GM23338 (cell line): ENCODE measurements at regions not wholly inside any gene's neighbourhood (a gene's known extent, or its start where the extent isn't known, plus 50 kb on each side); places are given as distances from the start of the nearest gene placed in this dataset.

Experiments used
- ATAC-seq: fragments of 200-7000 bp; cut with Tn5 transposase; 3 replicates; pipeline ENCODE4 v1.9.1; 2020
- DNase-seq: peaks from one replicate; pipeline ENCODE4 v3.0.0-alpha.2; 2015; ENCODE audit warnings: low spot score
- H2AFZ ChIP-seq: fragments of 200-600 bp; sonication (generic); 2 replicates; pipeline ENCODE4 v1.8.0; 2016; ENCODE audit warnings: antibody characterized with exemption, mild to moderate bottlenecking, moderate library complexity
- H3F3A ChIP-seq: fragments of 200-600 bp; sonication (generic); replicated peaks from 2 replicates; pipeline ENCODE4 v1.8.0; 2017; ENCODE audit warnings: antibody characterized with exemption, mixed run types, low read depth
- H3K27ac ChIP-seq: fragments of 200-600 bp; sonication (generic); 2 replicates; pipeline ENCODE4 v1.6.1; 2016; ENCODE audit warnings: low read depth
- H3K27me3 ChIP-seq: fragments of 200-600 bp; sonication (generic); 2 replicates; pipeline ENCODE4 v1.8.0; 2016; ENCODE audit warnings: mild to moderate bottlenecking, mixed run types, moderate library complexity; ENCODE audit not compliant: insufficient read depth
- H3K36me3 ChIP-seq: fragments of 200-600 bp; sonication (generic); 2 replicates; pipeline ENCODE4 v1.8.0; 2016; ENCODE audit warnings: mild to moderate bottlenecking; ENCODE audit not compliant: insufficient read depth
- H3K4me1 ChIP-seq: fragments of 200-600 bp; sonication (generic); 2 replicates; pipeline ENCODE4 v1.8.0; 2016; ENCODE audit warnings: mild to moderate bottlenecking, moderate library complexity; ENCODE audit not compliant: insufficient read depth
- H3K4me2 ChIP-seq: fragments of 200-600 bp; sonication (generic); 2 replicates; pipeline ENCODE4 v1.7.1; 2017; ENCODE audit warnings: mixed run types
- H3K4me3 ChIP-seq: fragments of 200-600 bp; sonication (generic); 2 replicates; pipeline ENCODE4 v1.6.1; 2016; ENCODE audit warnings: mixed run types
- H3K79me2 ChIP-seq: fragments of 200-600 bp; sonication (generic); replicated peaks from 2 replicates; pipeline ENCODE4 v1.8.0; 2017; ENCODE audit warnings: mild to moderate bottlenecking; ENCODE audit not compliant: insufficient read depth
- H3K9me2 ChIP-seq: fragments of 200-600 bp; sonication (generic); 2 replicates; pipeline ENCODE4 v1.8.0; 2017; ENCODE audit not compliant: insufficient read depth
- H4K20me1 ChIP-seq: fragments of 200-600 bp; sonication (generic); replicated peaks from 2 replicates; pipeline ENCODE4 v1.8.0; 2017; ENCODE audit warnings: mild to moderate bottlenecking; ENCODE audit not compliant: insufficient read depth
- H3K27ac Mint-ChIP-seq: 2 replicates; pipeline ENCODE4 v1.8.0; 2020; ENCODE audit warnings: inconsistent platforms, mild to moderate bottlenecking, moderate library complexity, mixed read lengths
- H3K27me3 Mint-ChIP-seq: 3 replicates; pipeline ENCODE4 v1.8.0; 2022; ENCODE audit warnings: low read depth, mild to moderate bottlenecking, moderate library complexity, mixed read lengths, inconsistent platforms; ENCODE audit not compliant: insufficient read depth, poor library complexity
- H3K36me3 Mint-ChIP-seq: 3 replicates; pipeline ENCODE4 v1.8.0; 2021; ENCODE audit warnings: low read depth, mild to moderate bottlenecking, inconsistent platforms, moderate library complexity, mixed read lengths
- H3K4me1 Mint-ChIP-seq: 3 replicates; pipeline ENCODE4 v1.8.0; 2020; ENCODE audit warnings: mild to moderate bottlenecking, inconsistent platforms, mixed read lengths
- H3K4me3 Mint-ChIP-seq: 3 replicates; pipeline ENCODE4 v1.8.0; 2021; ENCODE audit warnings: moderate library complexity, mild to moderate bottlenecking, inconsistent platforms, mixed read lengths
- H3K9me3 Mint-ChIP-seq: 3 replicates; pipeline ENCODE4 v1.8.0; 2020; ENCODE audit warnings: moderate library complexity, mild to moderate bottlenecking, inconsistent platforms, mixed read lengths
- CREB1 ChIP-seq: fragments of 250-450 bp; sonication (Bioruptor Pico); IDR thresholded peaks from 2 replicates; pipeline ENCODE4 v1.5.0; 2020; ENCODE audit warnings: low read depth, mild to moderate bottlenecking, moderate library complexity
- EZH2phosphoT487 ChIP-seq: fragments of 200-600 bp; sonication (generic); IDR thresholded peaks from one replicate; pipeline ENCODE4 v1.8.1; 2018; ENCODE audit warnings: antibody characterized with exemption; ENCODE audit not compliant: unreplicated experiment
- NANOG ChIP-seq: IDR thresholded peaks from 2 replicates; pipeline ENCODE4 v1.6.1; 2016; ENCODE audit warnings: antibody characterized with exemption, borderline replicate concordance
- POLR2AphosphoS5 ChIP-seq: IDR thresholded peaks from 2 replicates; pipeline ENCODE4 v1.6.1; 2016; ENCODE audit warnings: antibody characterized with exemption, low read depth
- ZNF331 ChIP-seq: fragments of 250-450 bp; sonication (Bioruptor Pico); IDR thresholded peaks from 2 replicates; pipeline ENCODE4 v1.5.0; 2020; ENCODE audit warnings: low read depth, mild to moderate bottlenecking, moderate library complexity
- TF ChIP-seq, protein P1 (sequence below): fragments of 250-450 bp; sonication (Bioruptor Pico); IDR thresholded peaks from 2 replicates; pipeline ENCODE4 v1.5.0; 2020; ENCODE audit warnings: mild to moderate bottlenecking, moderate library complexity
- TF ChIP-seq, protein P2 (sequence below): IDR thresholded peaks from 2 replicates; pipeline ENCODE4 v1.6.1; 2016; ENCODE audit warnings: antibody characterized with exemption
- TF ChIP-seq, protein P3 (sequence below), 2 experiments: fragments of 200-600 bp in 1 of 2; sonication (generic) in 1 of 2; conservative IDR thresholded peaks; 2 replicates each; pipeline versions ENCODE4 v1.5.1 to v1.6.1; 2016 to 2017; ENCODE audit warnings: antibody characterized with exemption in 2 of 2, low read depth in 2 of 2, mild to moderate bottlenecking in 2 of 2, moderate library complexity in 1 of 2
- TF ChIP-seq, protein P4 (sequence below): IDR thresholded peaks from one replicate; pipeline ENCODE4 v1.6.1; 2018; ENCODE audit warnings: antibody characterized with exemption; ENCODE audit not compliant: unreplicated experiment

DNA sequence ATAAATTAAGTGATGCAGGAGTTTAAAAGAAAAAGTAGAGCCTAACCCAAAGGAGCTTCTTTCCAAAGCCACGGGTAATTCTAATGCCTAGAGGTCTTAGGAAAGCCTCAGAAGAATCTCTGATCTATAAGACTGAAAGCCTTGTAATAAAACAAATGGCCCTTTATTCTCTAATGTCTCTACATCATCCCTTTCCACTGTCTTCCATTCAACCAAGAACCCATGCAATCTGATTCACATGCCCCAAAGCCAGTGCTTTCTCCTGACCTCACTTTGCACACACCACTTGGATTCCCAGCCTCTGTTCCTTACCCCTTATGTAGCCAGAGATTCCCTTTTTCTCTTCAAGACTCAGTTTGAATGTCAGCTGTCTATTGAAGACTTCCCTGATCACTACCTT, 252.9 kb upstream of the NRSN1 start (continued):
- TF ChIP-seq, protein P1, sequence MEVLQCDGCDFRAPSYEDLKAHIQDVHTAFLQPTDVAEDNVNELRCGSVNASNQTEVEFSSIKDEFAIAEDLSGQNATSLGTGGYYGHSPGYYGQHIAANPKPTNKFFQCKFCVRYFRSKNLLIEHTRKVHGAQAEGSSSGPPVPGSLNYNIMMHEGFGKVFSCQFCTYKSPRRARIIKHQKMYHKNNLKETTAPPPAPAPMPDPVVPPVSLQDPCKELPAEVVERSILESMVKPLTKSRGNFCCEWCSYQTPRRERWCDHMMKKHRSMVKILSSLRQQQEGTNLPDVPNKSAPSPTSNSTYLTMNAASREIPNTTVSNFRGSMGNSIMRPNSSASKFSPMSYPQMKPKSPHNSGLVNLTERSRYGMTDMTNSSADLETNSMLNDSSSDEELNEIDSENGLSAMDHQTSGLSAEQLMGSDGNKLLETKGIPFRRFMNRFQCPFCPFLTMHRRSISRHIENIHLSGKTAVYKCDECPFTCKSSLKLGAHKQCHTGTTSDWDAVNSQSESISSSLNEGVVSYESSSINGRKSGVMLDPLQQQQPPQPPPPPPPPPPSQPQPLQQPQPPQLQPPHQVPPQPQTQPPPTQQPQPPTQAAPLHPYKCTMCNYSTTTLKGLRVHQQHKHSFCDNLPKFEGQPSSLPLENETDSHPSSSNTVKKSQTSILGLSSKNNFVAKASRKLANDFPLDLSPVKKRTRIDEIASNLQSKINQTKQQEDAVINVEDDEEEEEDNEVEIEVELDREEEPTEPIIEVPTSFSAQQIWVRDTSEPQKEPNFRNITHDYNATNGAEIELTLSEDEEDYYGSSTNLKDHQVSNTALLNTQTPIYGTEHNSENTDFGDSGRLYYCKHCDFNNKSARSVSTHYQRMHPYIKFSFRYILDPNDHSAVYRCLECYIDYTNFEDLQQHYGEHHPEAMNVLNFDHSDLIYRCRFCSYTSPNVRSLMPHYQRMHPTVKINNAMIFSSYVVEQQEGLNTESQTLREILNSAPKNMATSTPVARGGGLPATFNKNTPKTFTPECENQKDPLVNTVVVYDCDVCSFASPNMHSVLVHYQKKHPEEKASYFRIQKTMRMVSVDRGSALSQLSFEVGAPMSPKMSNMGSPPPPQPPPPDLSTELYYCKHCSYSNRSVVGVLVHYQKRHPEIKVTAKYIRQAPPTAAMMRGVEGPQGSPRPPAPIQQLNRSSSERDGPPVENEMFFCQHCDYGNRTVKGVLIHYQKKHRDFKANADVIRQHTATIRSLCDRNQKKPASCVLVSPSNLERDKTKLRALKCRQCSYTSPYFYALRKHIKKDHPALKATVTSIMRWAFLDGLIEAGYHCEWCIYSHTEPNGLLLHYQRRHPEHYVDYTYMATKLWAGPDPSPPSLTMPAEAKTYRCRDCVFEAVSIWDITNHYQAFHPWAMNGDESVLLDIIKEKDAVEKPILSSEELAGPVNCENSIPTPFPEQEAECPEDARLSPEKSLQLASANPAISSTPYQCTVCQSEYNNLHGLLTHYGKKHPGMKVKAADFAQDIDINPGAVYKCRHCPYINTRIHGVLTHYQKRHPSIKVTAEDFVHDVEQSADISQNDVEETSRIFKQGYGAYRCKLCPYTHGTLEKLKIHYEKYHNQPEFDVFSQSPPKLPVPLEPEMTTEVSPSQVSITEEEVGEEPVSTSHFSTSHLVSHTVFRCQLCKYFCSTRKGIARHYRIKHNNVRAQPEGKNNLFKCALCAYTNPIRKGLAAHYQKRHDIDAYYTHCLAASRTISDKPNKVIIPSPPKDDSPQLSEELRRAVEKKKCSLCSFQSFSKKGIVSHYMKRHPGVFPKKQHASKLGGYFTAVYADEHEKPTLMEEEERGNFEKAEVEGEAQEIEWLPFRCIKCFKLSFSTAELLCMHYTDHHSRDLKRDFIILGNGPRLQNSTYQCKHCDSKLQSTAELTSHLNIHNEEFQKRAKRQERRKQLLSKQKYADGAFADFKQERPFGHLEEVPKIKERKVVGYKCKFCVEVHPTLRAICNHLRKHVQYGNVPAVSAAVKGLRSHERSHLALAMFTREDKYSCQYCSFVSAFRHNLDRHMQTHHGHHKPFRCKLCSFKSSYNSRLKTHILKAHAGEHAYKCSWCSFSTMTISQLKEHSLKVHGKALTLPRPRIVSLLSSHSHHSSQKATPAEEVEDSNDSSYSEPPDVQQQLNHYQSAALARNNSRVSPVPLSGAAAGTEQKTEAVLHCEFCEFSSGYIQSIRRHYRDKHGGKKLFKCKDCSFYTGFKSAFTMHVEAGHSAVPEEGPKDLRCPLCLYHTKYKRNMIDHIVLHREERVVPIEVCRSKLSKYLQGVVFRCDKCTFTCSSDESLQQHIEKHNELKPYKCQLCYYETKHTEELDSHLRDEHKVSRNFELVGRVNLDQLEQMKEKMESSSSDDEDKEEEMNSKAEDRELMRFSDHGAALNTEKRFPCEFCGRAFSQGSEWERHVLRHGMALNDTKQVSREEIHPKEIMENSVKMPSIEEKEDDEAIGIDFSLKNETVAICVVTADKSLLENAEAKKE (CRISPR knock-in tag): no peak
- TF ChIP-seq, protein P2, sequence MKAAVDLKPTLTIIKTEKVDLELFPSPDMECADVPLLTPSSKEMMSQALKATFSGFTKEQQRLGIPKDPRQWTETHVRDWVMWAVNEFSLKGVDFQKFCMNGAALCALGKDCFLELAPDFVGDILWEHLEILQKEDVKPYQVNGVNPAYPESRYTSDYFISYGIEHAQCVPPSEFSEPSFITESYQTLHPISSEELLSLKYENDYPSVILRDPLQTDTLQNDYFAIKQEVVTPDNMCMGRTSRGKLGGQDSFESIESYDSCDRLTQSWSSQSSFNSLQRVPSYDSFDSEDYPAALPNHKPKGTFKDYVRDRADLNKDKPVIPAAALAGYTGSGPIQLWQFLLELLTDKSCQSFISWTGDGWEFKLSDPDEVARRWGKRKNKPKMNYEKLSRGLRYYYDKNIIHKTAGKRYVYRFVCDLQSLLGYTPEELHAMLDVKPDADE: no peak
- TF ChIP-seq ZNF331 (CRISPR knock-in tag): no peak
- TF ChIP-seq NANOG: no peak

DNA sequence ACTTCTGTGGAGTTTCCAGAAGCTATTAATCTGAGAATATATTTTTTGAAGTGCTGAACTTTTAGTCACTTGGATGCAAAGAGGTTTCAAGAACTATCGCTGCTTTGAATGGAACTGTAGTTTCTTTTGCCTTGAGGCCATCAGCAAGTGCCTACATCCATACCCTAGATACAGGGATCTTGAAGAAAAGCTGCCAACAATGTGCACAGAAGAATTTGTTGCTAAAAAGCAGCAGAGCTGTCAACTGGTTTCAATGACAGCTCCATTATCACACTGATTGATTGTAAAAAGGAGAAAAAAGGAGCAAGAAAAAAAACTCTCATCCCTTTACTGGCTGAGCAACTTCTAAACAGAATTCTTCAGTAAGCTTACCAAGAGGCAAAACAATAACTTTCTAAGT, 251.0 kb upstream of the NRSN1 start:
- no peaks in the 10 kb centered on the region for H3K36me3 ChIP-seq
- H3K36me3 Mint-ChIP-seq: no peaks in the 10 kb centered on the region
- H3K4me2 ChIP-seq: no peak overlapping the region
- no peaks in the 10 kb centered on the region for H3F3A ChIP-seq
- no peak overlapping the region for H3K27ac Mint-ChIP-seq
- H3K27ac ChIP-seq: no peak overlapping the region
- no peaks in the 10 kb centered on the region for H3K9me3 Mint-ChIP-seq
- H2AFZ ChIP-seq: no peak overlapping the region
- no peak overlapping the region for H3K4me3 ChIP-seq
- H3K79me2 ChIP-seq: no peaks in the 10 kb centered on the region
- no peaks in the 10 kb centered on the region for H4K20me1 ChIP-seq
- H3K9me2 ChIP-seq: no peaks in the 10 kb centered on the region
- ATAC-seq: no peak
- no peak for DNase-seq
- H3K27me3 ChIP-seq: no peaks in the 10 kb centered on the region
- H3K4me1 Mint-ChIP-seq: no peaks in the 10 kb centered on the region
- no peaks in the 10 kb centered on the region for H3K4me1 ChIP-seq
- no peaks in the 10 kb centered on the region for H3K27me3 Mint-ChIP-seq
- H3K4me3 Mint-ChIP-seq: no peak overlapping the region
- TF ChIP-seq CREB1 (CRISPR knock-in tag) (no peak), POLR2AphosphoS5 (no peak), EZH2phosphoT487 (no peak), ZNF331 (CRISPR knock-in tag) (no peak)
- TF ChIP-seq, protein P3, sequence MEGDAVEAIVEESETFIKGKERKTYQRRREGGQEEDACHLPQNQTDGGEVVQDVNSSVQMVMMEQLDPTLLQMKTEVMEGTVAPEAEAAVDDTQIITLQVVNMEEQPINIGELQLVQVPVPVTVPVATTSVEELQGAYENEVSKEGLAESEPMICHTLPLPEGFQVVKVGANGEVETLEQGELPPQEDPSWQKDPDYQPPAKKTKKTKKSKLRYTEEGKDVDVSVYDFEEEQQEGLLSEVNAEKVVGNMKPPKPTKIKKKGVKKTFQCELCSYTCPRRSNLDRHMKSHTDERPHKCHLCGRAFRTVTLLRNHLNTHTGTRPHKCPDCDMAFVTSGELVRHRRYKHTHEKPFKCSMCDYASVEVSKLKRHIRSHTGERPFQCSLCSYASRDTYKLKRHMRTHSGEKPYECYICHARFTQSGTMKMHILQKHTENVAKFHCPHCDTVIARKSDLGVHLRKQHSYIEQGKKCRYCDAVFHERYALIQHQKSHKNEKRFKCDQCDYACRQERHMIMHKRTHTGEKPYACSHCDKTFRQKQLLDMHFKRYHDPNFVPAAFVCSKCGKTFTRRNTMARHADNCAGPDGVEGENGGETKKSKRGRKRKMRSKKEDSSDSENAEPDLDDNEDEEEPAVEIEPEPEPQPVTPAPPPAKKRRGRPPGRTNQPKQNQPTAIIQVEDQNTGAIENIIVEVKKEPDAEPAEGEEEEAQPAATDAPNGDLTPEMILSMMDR (conservative IDR thresholded peaks at IDR 0.05; ENCODE audit: low read depth in 2 of 2): no peak
- TF ChIP-seq, protein P4, sequence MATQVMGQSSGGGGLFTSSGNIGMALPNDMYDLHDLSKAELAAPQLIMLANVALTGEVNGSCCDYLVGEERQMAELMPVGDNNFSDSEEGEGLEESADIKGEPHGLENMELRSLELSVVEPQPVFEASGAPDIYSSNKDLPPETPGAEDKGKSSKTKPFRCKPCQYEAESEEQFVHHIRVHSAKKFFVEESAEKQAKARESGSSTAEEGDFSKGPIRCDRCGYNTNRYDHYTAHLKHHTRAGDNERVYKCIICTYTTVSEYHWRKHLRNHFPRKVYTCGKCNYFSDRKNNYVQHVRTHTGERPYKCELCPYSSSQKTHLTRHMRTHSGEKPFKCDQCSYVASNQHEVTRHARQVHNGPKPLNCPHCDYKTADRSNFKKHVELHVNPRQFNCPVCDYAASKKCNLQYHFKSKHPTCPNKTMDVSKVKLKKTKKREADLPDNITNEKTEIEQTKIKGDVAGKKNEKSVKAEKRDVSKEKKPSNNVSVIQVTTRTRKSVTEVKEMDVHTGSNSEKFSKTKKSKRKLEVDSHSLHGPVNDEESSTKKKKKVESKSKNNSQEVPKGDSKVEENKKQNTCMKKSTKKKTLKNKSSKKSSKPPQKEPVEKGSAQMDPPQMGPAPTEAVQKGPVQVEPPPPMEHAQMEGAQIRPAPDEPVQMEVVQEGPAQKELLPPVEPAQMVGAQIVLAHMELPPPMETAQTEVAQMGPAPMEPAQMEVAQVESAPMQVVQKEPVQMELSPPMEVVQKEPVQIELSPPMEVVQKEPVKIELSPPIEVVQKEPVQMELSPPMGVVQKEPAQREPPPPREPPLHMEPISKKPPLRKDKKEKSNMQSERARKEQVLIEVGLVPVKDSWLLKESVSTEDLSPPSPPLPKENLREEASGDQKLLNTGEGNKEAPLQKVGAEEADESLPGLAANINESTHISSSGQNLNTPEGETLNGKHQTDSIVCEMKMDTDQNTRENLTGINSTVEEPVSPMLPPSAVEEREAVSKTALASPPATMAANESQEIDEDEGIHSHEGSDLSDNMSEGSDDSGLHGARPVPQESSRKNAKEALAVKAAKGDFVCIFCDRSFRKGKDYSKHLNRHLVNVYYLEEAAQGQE: no peak
